Astrocyte (in vitro differentiated cells and primary cell): ENCODE measurements at regions not wholly inside any gene's neighbourhood (a gene's known extent, or its start where the extent isn't known, plus 50 kb on each side); places are given as distances from the start of the nearest gene placed in this dataset.

Experiments used
- EZH2 ChIP-seq: IDR thresholded peaks from 2 replicates; pipeline ENCODE4 v1.6.1; 2012; ENCODE audit warnings: mild to moderate bottlenecking, low read length, inconsistent platforms; ENCODE audit not compliant: insufficient read depth
- TF ChIP-seq, protein P1 (sequence below): IDR thresholded peaks from 2 replicates; pipeline ENCODE4 v1.5.1; 2011; ENCODE audit warnings: low read depth, mild to moderate bottlenecking, inconsistent platforms, low read length, moderate library complexity; ENCODE audit not compliant: insufficient read depth

GRCh38 chr21:43355266-43355924 lies 71.5 kb downstream of the SIK1 start:
- TF ChIP-seq, protein P1, sequence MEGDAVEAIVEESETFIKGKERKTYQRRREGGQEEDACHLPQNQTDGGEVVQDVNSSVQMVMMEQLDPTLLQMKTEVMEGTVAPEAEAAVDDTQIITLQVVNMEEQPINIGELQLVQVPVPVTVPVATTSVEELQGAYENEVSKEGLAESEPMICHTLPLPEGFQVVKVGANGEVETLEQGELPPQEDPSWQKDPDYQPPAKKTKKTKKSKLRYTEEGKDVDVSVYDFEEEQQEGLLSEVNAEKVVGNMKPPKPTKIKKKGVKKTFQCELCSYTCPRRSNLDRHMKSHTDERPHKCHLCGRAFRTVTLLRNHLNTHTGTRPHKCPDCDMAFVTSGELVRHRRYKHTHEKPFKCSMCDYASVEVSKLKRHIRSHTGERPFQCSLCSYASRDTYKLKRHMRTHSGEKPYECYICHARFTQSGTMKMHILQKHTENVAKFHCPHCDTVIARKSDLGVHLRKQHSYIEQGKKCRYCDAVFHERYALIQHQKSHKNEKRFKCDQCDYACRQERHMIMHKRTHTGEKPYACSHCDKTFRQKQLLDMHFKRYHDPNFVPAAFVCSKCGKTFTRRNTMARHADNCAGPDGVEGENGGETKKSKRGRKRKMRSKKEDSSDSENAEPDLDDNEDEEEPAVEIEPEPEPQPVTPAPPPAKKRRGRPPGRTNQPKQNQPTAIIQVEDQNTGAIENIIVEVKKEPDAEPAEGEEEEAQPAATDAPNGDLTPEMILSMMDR, result no peak
- no peak for TF ChIP-seq EZH2
